Brain microvascular endothelial cell (primary cell): ENCODE measurements at regions not wholly inside any gene's neighbourhood (a gene's known extent, or its start where the extent isn't known, plus 50 kb on each side); places are given as distances from the start of the nearest gene placed in this dataset.

Source experiments
- DNase-seq: peaks from one replicate; pipeline ENCODE4 v3.0.0-alpha.2; 2020
- H3K27ac ChIP-seq: fragments of 250-450 bp; sonication (Bioruptor Pico); 2 replicates; pipeline ENCODE4 v1.5.1; 2020; ENCODE audit warnings: mild to moderate bottlenecking, moderate library complexity
- H3K27me3 ChIP-seq: fragments of 250-450 bp; sonication (Bioruptor Pico); replicated peaks from 2 replicates; pipeline ENCODE4 v1.5.1; 2020; ENCODE audit warnings: mild to moderate bottlenecking
- H3K36me3 ChIP-seq: fragments of 250-450 bp; sonication (Bioruptor Pico); replicated peaks from 2 replicates; pipeline ENCODE4 v1.5.1; 2020; ENCODE audit warnings: mild to moderate bottlenecking
- H3K4me3 ChIP-seq: 2 replicates; pipeline ENCODE4 v1.5.1; 2011; ENCODE audit warnings: low read depth, mild to moderate bottlenecking, control low read depth, low read length, moderate library complexity
- CTCF ChIP-seq: IDR thresholded peaks from 2 replicates; pipeline ENCODE4 v1.5.1; 2011; ENCODE audit warnings: low read depth, mild to moderate bottlenecking, moderate library complexity, low read length, control low read depth, inconsistent platforms; ENCODE audit errors: missing control alignments
- in situ Hi-C: cut with HindIII; loops from 2 replicates; pipeline ENCODE4 v1.10.0; 2017; ENCODE audit warnings: low sequenced_read_pairs, low pct_ligation_motif_present

- DNase-seq = no peak
- H3K36me3 ChIP-seq = no peaks in the 10 kb centered on the region
- no peak for TF ChIP-seq CTCF
- in situ Hi-C loops = no loop called here
- H3K4me3 ChIP-seq = no peak overlapping the region
- no peak overlapping the region for H3K27ac ChIP-seq
- H3K27me3 ChIP-seq = no peaks in the 10 kb centered on the region
These were observed 103.4 kb upstream of the AHI1 start for GRCh38 chr6:135600931-135601330.

GRCh38 chr6:135601857-135602256 is 104.3 kb upstream of the AHI1 start:
- no peak for TF ChIP-seq CTCF
- Histone ChIP-seq H3K27me3 (no peaks in the 10 kb centered on the region), H3K27ac (no peak overlapping the region), H3K36me3 (no peaks in the 10 kb centered on the region), H3K4me3 (no peak overlapping the region)
- in situ Hi-C loops = no loop called here
- DNase-seq = no peak

- Histone ChIP-seq H3K36me3 (no peaks in the 10 kb centered on the region), H3K27ac (no peak overlapping the region), H3K4me3 (no peak overlapping the region), H3K27me3 (no peaks in the 10 kb centered on the region)
- no peak for DNase-seq
- no peak for TF ChIP-seq CTCF
- in situ Hi-C loops = no loop called here
These were observed 105.7 kb upstream of the AHI1 start for GRCh38 chr6:135603249-135603648.

GRCh38 chr6:135604035-135604860 is 106.7 kb upstream of the AHI1 start:
- Histone ChIP-seq H3K27me3 (no peaks in the 10 kb centered on the region), H3K27ac (no peak overlapping the region), H3K4me3 (no peak overlapping the region), H3K36me3 (no peaks in the 10 kb centered on the region)
- no peak for DNase-seq
- in situ Hi-C loops = no loop called here
- TF ChIP-seq CTCF = no peak

- no peaks in the 10 kb centered on the region for H3K27me3 ChIP-seq
- no peak for DNase-seq
- in situ Hi-C loops = no loop called here
- no peak overlapping the region for H3K27ac ChIP-seq
- H3K36me3 ChIP-seq = no peaks in the 10 kb centered on the region
- TF ChIP-seq CTCF = no peak
- no peak overlapping the region for H3K4me3 ChIP-seq
These were observed 107.8 kb upstream of the AHI1 start for GRCh38 chr6:135605278-135605790.

GRCh38 chr6:135606392-135606791 is 108.9 kb upstream of the AHI1 start:
- no peaks in the 10 kb centered on the region for H3K27me3 ChIP-seq
- no peaks in the 10 kb centered on the region for H3K36me3 ChIP-seq
- in situ Hi-C loops = no loop called here
- H3K27ac ChIP-seq = no peak overlapping the region
- H3K4me3 ChIP-seq = no peak overlapping the region
- DNase-seq = no peak
- TF ChIP-seq CTCF = no peak
